Retinal pigment epithelial cell (primary cell): ENCODE measurements at regions not wholly inside any gene's neighbourhood (a gene's known extent, or its start where the extent isn't known, plus 50 kb on each side); places are given as distances from the start of the nearest gene placed in this dataset.

Experiments used
- DNase-seq: peaks from one replicate; pipeline ENCODE4 v3.0.0-alpha.2; 2010; ENCODE audit warnings: low read depth
- H3K4me3 ChIP-seq: 2 replicates; pipeline ENCODE4 v1.5.1; 2011; ENCODE audit warnings: mild to moderate bottlenecking, low read length, control low read depth, moderate library complexity
- TF ChIP-seq, protein P1 (sequence below): conservative IDR thresholded peaks from 2 replicates; pipeline ENCODE4 v1.5.1; 2011; ENCODE audit warnings: low read depth, low read length, control low read depth, inconsistent platforms

DNA sequence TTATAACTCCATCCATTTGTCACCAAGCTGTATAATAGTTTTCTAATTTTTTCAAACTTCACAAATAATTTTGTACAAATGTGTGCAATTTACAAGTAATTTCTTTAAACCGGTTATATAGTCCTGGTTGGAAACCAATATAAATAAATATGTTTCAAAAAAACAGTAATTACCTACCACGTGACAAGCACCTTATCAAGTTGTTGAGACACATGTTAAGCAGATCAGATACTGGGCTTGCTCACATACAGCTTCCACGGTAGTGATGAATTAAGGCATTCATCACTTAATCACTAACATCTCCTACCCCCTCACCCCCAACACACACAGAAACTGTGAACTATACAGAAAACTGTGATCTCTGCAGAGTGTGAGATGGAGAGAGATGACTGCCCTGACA, 630.0 kb upstream of the MBL2 start:
- no peak overlapping the region for H3K4me3 ChIP-seq
- TF ChIP-seq, protein P1, sequence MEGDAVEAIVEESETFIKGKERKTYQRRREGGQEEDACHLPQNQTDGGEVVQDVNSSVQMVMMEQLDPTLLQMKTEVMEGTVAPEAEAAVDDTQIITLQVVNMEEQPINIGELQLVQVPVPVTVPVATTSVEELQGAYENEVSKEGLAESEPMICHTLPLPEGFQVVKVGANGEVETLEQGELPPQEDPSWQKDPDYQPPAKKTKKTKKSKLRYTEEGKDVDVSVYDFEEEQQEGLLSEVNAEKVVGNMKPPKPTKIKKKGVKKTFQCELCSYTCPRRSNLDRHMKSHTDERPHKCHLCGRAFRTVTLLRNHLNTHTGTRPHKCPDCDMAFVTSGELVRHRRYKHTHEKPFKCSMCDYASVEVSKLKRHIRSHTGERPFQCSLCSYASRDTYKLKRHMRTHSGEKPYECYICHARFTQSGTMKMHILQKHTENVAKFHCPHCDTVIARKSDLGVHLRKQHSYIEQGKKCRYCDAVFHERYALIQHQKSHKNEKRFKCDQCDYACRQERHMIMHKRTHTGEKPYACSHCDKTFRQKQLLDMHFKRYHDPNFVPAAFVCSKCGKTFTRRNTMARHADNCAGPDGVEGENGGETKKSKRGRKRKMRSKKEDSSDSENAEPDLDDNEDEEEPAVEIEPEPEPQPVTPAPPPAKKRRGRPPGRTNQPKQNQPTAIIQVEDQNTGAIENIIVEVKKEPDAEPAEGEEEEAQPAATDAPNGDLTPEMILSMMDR, result no peak
- DNase-seq, result no peak

DNA sequence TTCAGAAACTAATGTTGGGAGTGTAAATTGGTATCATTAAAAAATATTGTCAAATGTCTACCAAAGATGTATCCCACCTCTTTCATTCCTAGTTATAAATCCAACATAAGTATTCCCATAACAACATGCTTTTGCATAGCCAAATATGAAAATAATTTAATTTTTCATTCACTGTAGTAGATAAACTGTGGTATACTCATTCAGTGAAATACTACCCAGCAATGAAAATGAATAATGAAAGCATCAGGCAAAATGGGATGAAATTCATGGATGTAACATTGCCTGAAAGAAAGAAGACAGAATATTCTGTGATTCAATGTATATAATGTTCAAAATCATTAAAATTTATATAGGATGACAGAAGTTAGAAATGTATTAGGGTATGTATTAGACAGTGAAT, 629.0 kb upstream of the MBL2 start:
- no peak for DNase-seq
- TF ChIP-seq, protein P1, result no peak
- H3K4me3 ChIP-seq, result no peak overlapping the region

DNA sequence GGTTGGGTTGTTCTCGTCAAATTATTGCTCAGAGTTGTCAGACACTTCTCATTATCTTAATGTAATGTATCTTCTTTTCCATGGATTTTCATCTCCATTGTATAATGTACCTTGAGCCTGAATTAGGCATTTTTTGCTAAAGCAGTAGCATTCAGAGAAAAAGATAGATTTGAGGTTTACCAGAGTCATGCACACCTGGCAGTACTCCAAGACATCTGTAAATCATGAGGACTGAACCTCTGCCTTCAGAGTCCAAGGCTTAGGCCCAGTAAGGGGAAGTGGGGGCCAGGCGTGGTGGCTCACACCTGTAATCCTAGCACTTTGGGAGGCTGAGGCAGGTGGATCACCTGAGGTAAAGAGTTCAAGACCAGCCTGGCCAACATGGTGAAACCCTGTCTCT, 624.3 kb upstream of the MBL2 start:
- H3K4me3 ChIP-seq, result no peak overlapping the region
- no peak for DNase-seq
- TF ChIP-seq, protein P1, result no peak

DNA sequence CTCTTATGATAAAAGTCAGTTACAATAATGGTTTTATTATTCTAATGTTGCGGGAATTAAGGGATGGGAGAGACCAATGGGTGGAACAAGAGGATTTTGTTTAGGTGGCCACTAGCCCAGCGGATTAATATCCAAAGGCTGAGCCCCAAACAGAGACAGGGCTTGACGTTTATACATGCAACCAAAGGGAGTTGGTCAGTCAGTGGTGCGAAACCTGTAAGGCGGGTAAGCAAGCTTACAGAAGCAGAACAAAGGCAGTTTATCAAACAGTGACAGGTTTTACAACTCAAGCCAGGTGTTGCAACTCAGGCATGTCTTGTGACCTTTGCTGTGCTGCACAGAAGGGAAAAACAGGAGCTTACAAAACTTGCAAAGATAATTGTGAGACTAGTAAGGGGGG, 622.9 kb upstream of the MBL2 start:
- DNase-seq, result no peak
- H3K4me3 ChIP-seq, result no peak overlapping the region
- TF ChIP-seq, protein P1, result no peak

DNA sequence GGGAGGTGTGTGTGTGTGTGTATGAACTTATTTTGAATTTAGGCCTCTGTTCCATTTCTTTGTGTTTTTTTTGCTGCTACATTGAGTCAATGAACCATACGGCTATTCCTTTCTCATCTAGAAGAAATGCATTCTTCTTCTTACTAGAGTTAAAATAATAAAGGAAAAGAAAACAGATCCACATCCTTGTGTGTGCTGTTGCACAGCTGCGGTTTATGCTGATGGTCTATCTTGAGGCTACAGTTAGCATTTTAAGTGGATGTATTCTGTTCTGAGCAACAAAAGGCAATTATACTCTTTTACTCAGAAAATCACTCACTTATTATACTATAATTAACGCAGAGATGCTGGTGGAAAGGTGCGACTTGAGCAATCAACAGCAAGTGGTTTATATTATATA, 615.0 kb upstream of the MBL2 start:
- DNase-seq, result no peak
- no peak overlapping the region for H3K4me3 ChIP-seq
- TF ChIP-seq, protein P1, result no peak

DNA sequence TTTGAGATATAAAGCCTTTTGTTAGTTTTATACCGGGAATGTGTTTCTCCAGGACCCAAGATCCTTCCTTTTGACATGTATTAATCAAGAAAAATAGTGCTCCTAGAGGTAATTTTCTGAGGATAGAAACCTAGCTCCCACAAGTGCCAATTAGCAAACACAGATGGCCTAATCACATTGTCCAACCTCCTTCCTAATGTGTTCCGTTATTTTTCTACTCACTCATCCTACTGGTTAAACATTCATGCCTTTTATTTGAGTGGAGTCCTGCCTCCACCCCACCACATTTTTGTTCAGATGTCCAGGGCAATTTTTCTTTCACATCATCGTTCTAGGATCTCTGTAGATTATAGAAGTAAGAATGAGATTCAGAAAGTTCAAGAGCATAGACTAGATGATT, 610.0 kb upstream of the MBL2 start:
- H3K4me3 ChIP-seq, result no peak overlapping the region
- DNase-seq, result no peak
- TF ChIP-seq, protein P1, result no peak

DNA sequence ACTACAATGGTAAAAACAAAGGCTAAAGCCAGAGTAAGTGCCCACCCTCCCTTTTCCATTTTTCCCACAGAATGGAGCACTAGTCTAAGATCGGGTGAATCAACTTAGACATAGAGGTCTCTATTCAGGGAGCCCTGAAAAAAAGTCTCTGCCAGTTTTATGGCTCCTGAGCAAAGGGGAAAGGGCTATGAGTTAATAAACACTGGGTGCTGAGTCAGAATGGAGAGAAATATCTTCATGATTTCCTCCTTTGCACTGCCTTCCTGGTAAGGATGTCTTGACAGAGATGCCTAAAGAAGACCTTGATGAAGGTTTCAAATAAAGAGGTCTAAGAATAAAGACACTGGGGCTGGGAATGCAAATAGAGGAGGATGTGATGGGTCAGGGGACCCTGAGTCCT, 607.4 kb upstream of the MBL2 start:
- no peak overlapping the region for H3K4me3 ChIP-seq
- no peak for DNase-seq
- TF ChIP-seq, protein P1, result no peak
